Liver (tissue), 8 donors: ENCODE measurements at regions not wholly inside any gene's neighbourhood (a gene's known extent, or its start where the extent isn't known, plus 50 kb on each side); places are given as distances from the start of the nearest gene placed in this dataset.

ENCODE experiments used
- DNase-seq: peaks from one replicate; pipeline ENCODE4 v3.0.0-alpha.2; 2017; ENCODE audit warnings: low spot score
- H3K27ac ChIP-seq, 2 donors: one replicate each; pipeline ENCODE4 v1.7.0; 2013; ENCODE audit warnings: inconsistent platforms in 2 of 2, low read length in 2 of 2, control low read depth in 1 of 2, low read depth in 1 of 2, mild to moderate bottlenecking in 1 of 2
- H3K27me3 ChIP-seq, 4 donors: one replicate each; pipeline versions ENCODE4 v1.6.1 to v1.7.0; 2013; ENCODE audit warnings: low read length in 3 of 4, inconsistent platforms in 1 of 4, mild to moderate bottlenecking in 1 of 4, moderate library complexity in 1 of 4; ENCODE audit not compliant: control insufficient read depth in 4 of 4, insufficient read depth in 4 of 4
- H3K36me3 ChIP-seq, 4 donors: one replicate each; pipeline versions ENCODE4 v1.6.1 to v1.7.0; 2013; ENCODE audit warnings: low read length in 3 of 4, mild to moderate bottlenecking in 3 of 4, low read depth in 1 of 4, moderate library complexity in 1 of 4; ENCODE audit not compliant: control insufficient read depth in 4 of 4, insufficient read depth in 3 of 4
- H3K4me1 ChIP-seq, 4 donors: one replicate each; pipeline versions ENCODE4 v1.6.1 to v1.7.0; 2013; ENCODE audit warnings: low read length in 3 of 4, mild to moderate bottlenecking in 3 of 4, moderate library complexity in 1 of 4; ENCODE audit not compliant: control insufficient read depth in 4 of 4, insufficient read depth in 4 of 4
- H3K4me3 ChIP-seq, 3 donors: one replicate each; pipeline versions ENCODE4 v1.6.1 to v1.7.0; 2013; ENCODE audit warnings: low read length in 3 of 3, control low read depth in 1 of 3, low read depth in 1 of 3, mild to moderate bottlenecking in 1 of 3
- H3K9ac ChIP-seq, 2 donors: one replicate each; pipeline ENCODE4 v1.7.0; 2013; ENCODE audit warnings: low read length in 2 of 2, mild to moderate bottlenecking in 2 of 2, moderate library complexity in 2 of 2, control low read depth in 1 of 2, low read depth in 1 of 2
- H3K9me3 ChIP-seq, 4 donors: one replicate each; pipeline versions ENCODE4 v1.6.1 to v1.7.0; 2013; ENCODE audit warnings: low read length in 3 of 4; ENCODE audit not compliant: control insufficient read depth in 4 of 4
- EGR1 ChIP-seq, 2 donors: IDR thresholded peaks; 2 replicates each; pipeline ENCODE4 v1.6.1; 2016 to 2018; ENCODE audit warnings: antibody characterized with exemption in 2 of 2, low read depth in 2 of 2
- FOXA2 ChIP-seq: IDR thresholded peaks from 2 replicates; pipeline ENCODE4 v1.6.1; 2016; ENCODE audit warnings: antibody characterized with exemption
- GABPA ChIP-seq, 2 donors: IDR thresholded peaks in 1 of 2; conservative IDR thresholded peaks in 1 of 2; 2 replicates each; pipeline ENCODE4 v1.6.1; 2016; ENCODE audit warnings: antibody characterized with exemption in 2 of 2, mild to moderate bottlenecking in 1 of 2, moderate library complexity in 1 of 2
- HNF4A ChIP-seq, 2 donors: conservative IDR thresholded peaks; 2 replicates each; pipeline ENCODE4 v1.6.1; 2016; ENCODE audit warnings: antibody characterized with exemption in 2 of 2, mild to moderate bottlenecking in 2 of 2
- HNF4G ChIP-seq: IDR thresholded peaks from 2 replicates; pipeline ENCODE4 v1.6.1; 2016; ENCODE audit warnings: antibody characterized with exemption
- JUND ChIP-seq, 2 donors: IDR thresholded peaks; 2 replicates each; pipeline ENCODE4 v1.6.1; 2016; ENCODE audit warnings: antibody characterized with exemption in 2 of 2
- NR2F2 ChIP-seq: IDR thresholded peaks from 2 replicates; pipeline ENCODE4 v1.6.1; 2016; ENCODE audit warnings: antibody characterized with exemption
- RAD21 ChIP-seq, 2 donors: IDR thresholded peaks; 2 replicates each; pipeline ENCODE4 v1.6.1; 2016; ENCODE audit warnings: antibody characterized with exemption in 2 of 2, mild to moderate bottlenecking in 2 of 2
- RXRA ChIP-seq, 2 donors: IDR thresholded peaks; 2 replicates each; pipeline ENCODE4 v1.6.1; 2017 to 2018; ENCODE audit warnings: antibody characterized with exemption in 2 of 2, mild to moderate bottlenecking in 1 of 2
- SP1 ChIP-seq: IDR thresholded peaks from 2 replicates; pipeline ENCODE4 v1.6.1; 2018; ENCODE audit warnings: antibody characterized with exemption, mild to moderate bottlenecking
- TAF1 ChIP-seq: conservative IDR thresholded peaks from 2 replicates; pipeline ENCODE4 v1.6.1; 2016; ENCODE audit warnings: antibody characterized with exemption, mild to moderate bottlenecking
- YY1 ChIP-seq: IDR thresholded peaks from 2 replicates; pipeline ENCODE4 v1.6.1; 2016; ENCODE audit warnings: antibody characterized with exemption, mild to moderate bottlenecking
- WGBS: extraction: QIAGEN DNeasy Blood & Tissue Kit; methylation state at CpG from one replicate; pipeline ENCODE4 v1.1.7; 2013; 5-methylcytosine and 5-hydroxymethylcytosine counted together
- TF ChIP-seq, protein P1 (sequence below): IDR thresholded peaks from 2 replicates; pipeline ENCODE4 v1.6.1; 2016; ENCODE audit warnings: antibody characterized with exemption
- TF ChIP-seq, protein P2 (sequence below): IDR thresholded peaks from 2 replicates; pipeline ENCODE4 v1.6.1; 2016; ENCODE audit warnings: antibody characterized with exemption
- TF ChIP-seq, protein P3 (sequence below): fragments of 150-350 bp; IDR thresholded peaks from 2 replicates; pipeline ENCODE4 v1.5.1; 2017; ENCODE audit warnings: improper control_type of control experiment, low read depth, low read length; ENCODE audit not compliant: missing input control
- TF ChIP-seq, protein P4 (sequence below): IDR thresholded peaks from 2 replicates; pipeline ENCODE4 v1.6.1; 2016; ENCODE audit warnings: antibody characterized with exemption, mild to moderate bottlenecking
- donor health status: healthy.
- donor health status: healthy.
- donor health status: healthy.
- donor health status: healthy.
- donor health status: healthy.

DNA sequence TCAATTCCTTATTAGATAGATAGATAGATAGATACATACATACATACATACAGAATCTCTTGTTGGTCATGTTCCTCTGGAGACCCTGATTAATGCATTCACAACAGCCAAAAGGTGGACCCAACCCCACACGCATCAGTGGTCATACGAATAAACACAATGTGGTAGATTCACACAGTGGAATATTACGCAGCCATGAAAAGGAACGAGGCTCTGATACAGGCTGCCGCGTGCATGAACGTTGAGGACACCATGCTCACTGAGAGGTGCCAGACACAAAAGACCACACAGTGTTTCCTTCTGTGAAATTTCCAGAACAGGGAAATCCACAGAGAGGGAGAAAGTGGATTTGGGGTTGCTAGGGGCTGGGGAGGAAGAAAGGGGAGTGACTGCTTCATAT, 136.7 kb downstream of the CRLF2 start:
- no peaks in the 10 kb centered on the region for H3K4me1 ChIP-seq
- DNase-seq, result no peak
- H3K9ac ChIP-seq, result no peak overlapping the region
- TF ChIP-seq RXRA (IDR thresholded peaks at IDR 0.05) (no peak), EGR1 (IDR thresholded peaks at IDR 0.05; ENCODE audit: low read depth in 2 of 2) (no peak)
- H3K4me3 ChIP-seq, result no peak overlapping the region
- no peak overlapping the region for H3K27ac ChIP-seq
- H3K27me3 ChIP-seq, result no peaks in the 10 kb centered on the region
- no peaks in the 10 kb centered on the region for H3K36me3 ChIP-seq
- 92% methylated on average over 7 of the region's 7 CpGs for WGBS
- H3K9me3 ChIP-seq, result peaks cover 4 to 13% (median 8%) of the 10 kb centered on the region in 4 donors

DNA sequence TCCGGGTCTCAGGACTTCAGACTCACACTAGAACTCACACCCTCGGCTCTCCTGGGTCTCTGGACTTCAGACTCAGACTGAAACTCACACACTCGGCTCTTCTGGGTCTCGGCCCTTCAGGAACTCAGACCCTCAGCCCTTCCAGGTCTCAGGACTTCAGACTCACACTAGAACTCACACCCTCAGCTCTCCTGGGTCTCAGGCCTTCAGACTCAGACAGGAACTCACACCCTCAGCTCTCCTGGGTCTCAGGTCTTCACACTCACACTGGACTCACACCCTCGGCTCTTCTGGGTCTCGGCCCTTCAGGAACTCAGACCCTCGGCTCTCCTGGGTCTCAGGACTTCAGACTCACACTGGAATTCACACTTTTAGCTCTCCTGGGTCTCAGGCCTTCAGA, 137.3 kb downstream of the CRLF2 start:
- Histone ChIP-seq H3K36me3 (no peaks in the 10 kb centered on the region), H3K4me1 (no peaks in the 10 kb centered on the region), H3K9ac (no peak overlapping the region), H3K4me3 (no peak overlapping the region), H3K27me3 (no peaks in the 10 kb centered on the region), H3K9me3 (peaks cover 4 to 13% (median 8%) of the 10 kb centered on the region in 4 donors), H3K27ac (no peak overlapping the region)
- WGBS, result 78% methylated on average over 7 of the region's 7 CpGs
- TF ChIP-seq EGR1 (IDR thresholded peaks at IDR 0.05; ENCODE audit: low read depth in 2 of 2), result no peak
- TF ChIP-seq NR2F2, result no peak
- no peak for TF ChIP-seq RAD21 (IDR thresholded peaks at IDR 0.05)
- TF ChIP-seq, protein P1, sequence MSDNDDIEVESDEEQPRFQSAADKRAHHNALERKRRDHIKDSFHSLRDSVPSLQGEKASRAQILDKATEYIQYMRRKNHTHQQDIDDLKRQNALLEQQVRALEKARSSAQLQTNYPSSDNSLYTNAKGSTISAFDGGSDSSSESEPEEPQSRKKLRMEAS, result no peak
- no peak for TF ChIP-seq SP1
- TF ChIP-seq, protein P2, sequence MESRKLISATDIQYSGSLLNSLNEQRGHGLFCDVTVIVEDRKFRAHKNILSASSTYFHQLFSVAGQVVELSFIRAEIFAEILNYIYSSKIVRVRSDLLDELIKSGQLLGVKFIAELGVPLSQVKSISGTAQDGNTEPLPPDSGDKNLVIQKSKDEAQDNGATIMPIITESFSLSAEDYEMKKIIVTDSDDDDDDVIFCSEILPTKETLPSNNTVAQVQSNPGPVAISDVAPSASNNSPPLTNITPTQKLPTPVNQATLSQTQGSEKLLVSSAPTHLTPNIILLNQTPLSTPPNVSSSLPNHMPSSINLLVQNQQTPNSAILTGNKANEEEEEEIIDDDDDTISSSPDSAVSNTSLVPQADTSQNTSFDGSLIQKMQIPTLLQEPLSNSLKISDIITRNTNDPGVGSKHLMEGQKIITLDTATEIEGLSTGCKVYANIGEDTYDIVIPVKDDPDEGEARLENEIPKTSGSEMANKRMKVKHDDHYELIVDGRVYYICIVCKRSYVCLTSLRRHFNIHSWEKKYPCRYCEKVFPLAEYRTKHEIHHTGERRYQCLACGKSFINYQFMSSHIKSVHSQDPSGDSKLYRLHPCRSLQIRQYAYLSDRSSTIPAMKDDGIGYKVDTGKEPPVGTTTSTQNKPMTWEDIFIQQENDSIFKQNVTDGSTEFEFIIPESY, result no peak
- TF ChIP-seq JUND (IDR thresholded peaks at IDR 0.05), result no peak
- no peak for TF ChIP-seq HNF4G
- TF ChIP-seq YY1, result no peak
- TF ChIP-seq HNF4A (conservative IDR thresholded peaks at IDR 0.05), result no peak
- no peak for TF ChIP-seq FOXA2
- TF ChIP-seq, protein P3, sequence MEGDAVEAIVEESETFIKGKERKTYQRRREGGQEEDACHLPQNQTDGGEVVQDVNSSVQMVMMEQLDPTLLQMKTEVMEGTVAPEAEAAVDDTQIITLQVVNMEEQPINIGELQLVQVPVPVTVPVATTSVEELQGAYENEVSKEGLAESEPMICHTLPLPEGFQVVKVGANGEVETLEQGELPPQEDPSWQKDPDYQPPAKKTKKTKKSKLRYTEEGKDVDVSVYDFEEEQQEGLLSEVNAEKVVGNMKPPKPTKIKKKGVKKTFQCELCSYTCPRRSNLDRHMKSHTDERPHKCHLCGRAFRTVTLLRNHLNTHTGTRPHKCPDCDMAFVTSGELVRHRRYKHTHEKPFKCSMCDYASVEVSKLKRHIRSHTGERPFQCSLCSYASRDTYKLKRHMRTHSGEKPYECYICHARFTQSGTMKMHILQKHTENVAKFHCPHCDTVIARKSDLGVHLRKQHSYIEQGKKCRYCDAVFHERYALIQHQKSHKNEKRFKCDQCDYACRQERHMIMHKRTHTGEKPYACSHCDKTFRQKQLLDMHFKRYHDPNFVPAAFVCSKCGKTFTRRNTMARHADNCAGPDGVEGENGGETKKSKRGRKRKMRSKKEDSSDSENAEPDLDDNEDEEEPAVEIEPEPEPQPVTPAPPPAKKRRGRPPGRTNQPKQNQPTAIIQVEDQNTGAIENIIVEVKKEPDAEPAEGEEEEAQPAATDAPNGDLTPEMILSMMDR, result no peak
- no peak for TF ChIP-seq TAF1
- TF ChIP-seq, protein P4, sequence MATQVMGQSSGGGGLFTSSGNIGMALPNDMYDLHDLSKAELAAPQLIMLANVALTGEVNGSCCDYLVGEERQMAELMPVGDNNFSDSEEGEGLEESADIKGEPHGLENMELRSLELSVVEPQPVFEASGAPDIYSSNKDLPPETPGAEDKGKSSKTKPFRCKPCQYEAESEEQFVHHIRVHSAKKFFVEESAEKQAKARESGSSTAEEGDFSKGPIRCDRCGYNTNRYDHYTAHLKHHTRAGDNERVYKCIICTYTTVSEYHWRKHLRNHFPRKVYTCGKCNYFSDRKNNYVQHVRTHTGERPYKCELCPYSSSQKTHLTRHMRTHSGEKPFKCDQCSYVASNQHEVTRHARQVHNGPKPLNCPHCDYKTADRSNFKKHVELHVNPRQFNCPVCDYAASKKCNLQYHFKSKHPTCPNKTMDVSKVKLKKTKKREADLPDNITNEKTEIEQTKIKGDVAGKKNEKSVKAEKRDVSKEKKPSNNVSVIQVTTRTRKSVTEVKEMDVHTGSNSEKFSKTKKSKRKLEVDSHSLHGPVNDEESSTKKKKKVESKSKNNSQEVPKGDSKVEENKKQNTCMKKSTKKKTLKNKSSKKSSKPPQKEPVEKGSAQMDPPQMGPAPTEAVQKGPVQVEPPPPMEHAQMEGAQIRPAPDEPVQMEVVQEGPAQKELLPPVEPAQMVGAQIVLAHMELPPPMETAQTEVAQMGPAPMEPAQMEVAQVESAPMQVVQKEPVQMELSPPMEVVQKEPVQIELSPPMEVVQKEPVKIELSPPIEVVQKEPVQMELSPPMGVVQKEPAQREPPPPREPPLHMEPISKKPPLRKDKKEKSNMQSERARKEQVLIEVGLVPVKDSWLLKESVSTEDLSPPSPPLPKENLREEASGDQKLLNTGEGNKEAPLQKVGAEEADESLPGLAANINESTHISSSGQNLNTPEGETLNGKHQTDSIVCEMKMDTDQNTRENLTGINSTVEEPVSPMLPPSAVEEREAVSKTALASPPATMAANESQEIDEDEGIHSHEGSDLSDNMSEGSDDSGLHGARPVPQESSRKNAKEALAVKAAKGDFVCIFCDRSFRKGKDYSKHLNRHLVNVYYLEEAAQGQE, result no peak
- TF ChIP-seq GABPA (IDR thresholded peaks at IDR 0.05 in 1 of 2, conservative IDR thresholded peaks at IDR 0.05 in 1 of 2), result no peak
- no peak for DNase-seq
